ENCODE measurements at regions not wholly inside any gene's neighbourhood (a gene's known extent, or its start where the extent isn't known, plus 50 kb on each side); places are given as distances from the start of the nearest gene placed in this dataset.

GRCh38 chr12:65740506-65740872, 83.8 kb upstream of the HMGA2 start:
- TF ChIP-seq, protein P1, sequence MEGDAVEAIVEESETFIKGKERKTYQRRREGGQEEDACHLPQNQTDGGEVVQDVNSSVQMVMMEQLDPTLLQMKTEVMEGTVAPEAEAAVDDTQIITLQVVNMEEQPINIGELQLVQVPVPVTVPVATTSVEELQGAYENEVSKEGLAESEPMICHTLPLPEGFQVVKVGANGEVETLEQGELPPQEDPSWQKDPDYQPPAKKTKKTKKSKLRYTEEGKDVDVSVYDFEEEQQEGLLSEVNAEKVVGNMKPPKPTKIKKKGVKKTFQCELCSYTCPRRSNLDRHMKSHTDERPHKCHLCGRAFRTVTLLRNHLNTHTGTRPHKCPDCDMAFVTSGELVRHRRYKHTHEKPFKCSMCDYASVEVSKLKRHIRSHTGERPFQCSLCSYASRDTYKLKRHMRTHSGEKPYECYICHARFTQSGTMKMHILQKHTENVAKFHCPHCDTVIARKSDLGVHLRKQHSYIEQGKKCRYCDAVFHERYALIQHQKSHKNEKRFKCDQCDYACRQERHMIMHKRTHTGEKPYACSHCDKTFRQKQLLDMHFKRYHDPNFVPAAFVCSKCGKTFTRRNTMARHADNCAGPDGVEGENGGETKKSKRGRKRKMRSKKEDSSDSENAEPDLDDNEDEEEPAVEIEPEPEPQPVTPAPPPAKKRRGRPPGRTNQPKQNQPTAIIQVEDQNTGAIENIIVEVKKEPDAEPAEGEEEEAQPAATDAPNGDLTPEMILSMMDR (IDR thresholded peaks at IDR 0.05) = no peak
- no peak for TF ChIP-seq POLR2AphosphoS5 (IDR thresholded peaks at IDR 0.05; ENCODE audit: insufficient read depth in 1 of 2, low read depth in 1 of 2)

Measured in vagina (tissue), 2 donors.